Parathyroid adenoma (tissue), 2 donors: ENCODE measurements at regions not wholly inside any gene's neighbourhood (a gene's known extent, or its start where the extent isn't known, plus 50 kb on each side); places are given as distances from the start of the nearest gene placed in this dataset.

ENCODE experiments used
- H2AFZ ChIP-seq: fragments of 300-600 bp; sonication (generic); one replicate; pipeline ENCODE4 v1.7.0; 2017; ENCODE audit warnings: antibody characterized with exemption, mild to moderate bottlenecking
- H3K27ac ChIP-seq: fragments of 300-600 bp; sonication (generic); one replicate; pipeline ENCODE4 v1.7.0; 2017
- H3K27me3 ChIP-seq: fragments of 300-600 bp; sonication (generic); one replicate; pipeline ENCODE4 v1.7.0; 2017; ENCODE audit warnings: low read length; ENCODE audit not compliant: control insufficient read depth, insufficient read depth
- H3K36me3 ChIP-seq: fragments of 300-600 bp; sonication (generic); one replicate; pipeline ENCODE4 v1.7.0; 2017; ENCODE audit warnings: low read length; ENCODE audit not compliant: control insufficient read depth, insufficient read depth
- H3K4me1 ChIP-seq: fragments of 300-600 bp; sonication (generic); one replicate; pipeline ENCODE4 v1.7.0; 2017; ENCODE audit warnings: control low read depth
- H3K4me2 ChIP-seq: fragments of 300-600 bp; sonication (generic); one replicate; pipeline ENCODE4 v1.7.0; 2017; ENCODE audit warnings: low read length
- H3K4me3 ChIP-seq: fragments of 300-600 bp; sonication (generic); one replicate; pipeline ENCODE4 v1.7.0; 2017; ENCODE audit warnings: low read depth, low read length
- H3K79me2 ChIP-seq: fragments of 300-600 bp; sonication (generic); one replicate; pipeline ENCODE4 v1.7.0; 2017; ENCODE audit warnings: control low read depth
- H3K9ac ChIP-seq: fragments of 300-600 bp; sonication (generic); one replicate; pipeline ENCODE4 v1.7.0; 2017; ENCODE audit warnings: mild to moderate bottlenecking
- H3K9me3 ChIP-seq: fragments of 300-600 bp; sonication (generic); one replicate; pipeline ENCODE4 v1.7.0; 2017; ENCODE audit warnings: low read length; ENCODE audit not compliant: control insufficient read depth
- TF ChIP-seq, protein P1 (sequence below): fragments of 300-600 bp; sonication (generic); IDR thresholded peaks from one replicate; pipeline ENCODE4 v1.7.0; 2017; ENCODE audit warnings: antibody characterized with exemption, mild to moderate bottlenecking
- donor health status: primary hyperparathyroidism.

- TF ChIP-seq, protein P1, sequence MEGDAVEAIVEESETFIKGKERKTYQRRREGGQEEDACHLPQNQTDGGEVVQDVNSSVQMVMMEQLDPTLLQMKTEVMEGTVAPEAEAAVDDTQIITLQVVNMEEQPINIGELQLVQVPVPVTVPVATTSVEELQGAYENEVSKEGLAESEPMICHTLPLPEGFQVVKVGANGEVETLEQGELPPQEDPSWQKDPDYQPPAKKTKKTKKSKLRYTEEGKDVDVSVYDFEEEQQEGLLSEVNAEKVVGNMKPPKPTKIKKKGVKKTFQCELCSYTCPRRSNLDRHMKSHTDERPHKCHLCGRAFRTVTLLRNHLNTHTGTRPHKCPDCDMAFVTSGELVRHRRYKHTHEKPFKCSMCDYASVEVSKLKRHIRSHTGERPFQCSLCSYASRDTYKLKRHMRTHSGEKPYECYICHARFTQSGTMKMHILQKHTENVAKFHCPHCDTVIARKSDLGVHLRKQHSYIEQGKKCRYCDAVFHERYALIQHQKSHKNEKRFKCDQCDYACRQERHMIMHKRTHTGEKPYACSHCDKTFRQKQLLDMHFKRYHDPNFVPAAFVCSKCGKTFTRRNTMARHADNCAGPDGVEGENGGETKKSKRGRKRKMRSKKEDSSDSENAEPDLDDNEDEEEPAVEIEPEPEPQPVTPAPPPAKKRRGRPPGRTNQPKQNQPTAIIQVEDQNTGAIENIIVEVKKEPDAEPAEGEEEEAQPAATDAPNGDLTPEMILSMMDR: no peak
- Histone ChIP-seq H2AFZ (no peak overlapping the region), H3K9ac (no peak overlapping the region), H3K4me1 (no peaks in the 10 kb centered on the region), H3K4me3 (no peak overlapping the region), H3K9me3 (no peaks in the 10 kb centered on the region), H3K36me3 (no peaks in the 10 kb centered on the region), H3K27ac (no peak overlapping the region), H3K27me3 (no peaks in the 10 kb centered on the region), H3K4me2 (no peak overlapping the region), H3K79me2 (no peaks in the 10 kb centered on the region)
Measured at GRCh38 chr13:99642841-99643240, 141.6 kb downstream of the TM9SF2 start.

DNA sequence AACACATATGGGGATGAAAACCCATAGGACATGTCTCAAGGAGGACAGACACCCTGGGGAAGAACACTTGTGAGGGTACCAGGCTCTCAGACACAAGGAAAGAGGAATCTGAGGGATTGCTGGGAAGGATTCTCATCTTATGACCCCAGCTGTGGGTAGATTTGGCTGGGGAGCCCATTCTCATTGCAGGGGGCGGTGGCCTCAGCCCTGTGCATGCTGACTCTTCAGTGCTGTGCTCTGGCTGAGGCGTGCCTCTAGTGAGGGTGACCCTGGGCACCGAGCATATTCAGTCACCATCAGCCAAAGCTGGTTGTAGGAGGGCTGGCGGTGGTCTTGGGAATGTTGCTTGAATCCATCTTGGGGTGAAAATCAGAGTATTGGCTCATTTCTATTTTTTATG is 140.7 kb downstream of the TM9SF2 start:
- Histone ChIP-seq H3K9ac (no peak overlapping the region), H3K79me2 (no peaks in the 10 kb centered on the region), H3K4me2 (no peak overlapping the region), H3K9me3 (no peaks in the 10 kb centered on the region), H3K4me3 (no peak overlapping the region), H3K4me1 (no peaks in the 10 kb centered on the region), H3K27ac (no peak overlapping the region), H3K36me3 (no peaks in the 10 kb centered on the region), H3K27me3 (no peaks in the 10 kb centered on the region), H2AFZ (no peak overlapping the region)
- TF ChIP-seq, protein P1: no peak

- no peak overlapping the region for H3K4me2 ChIP-seq
- TF ChIP-seq, protein P1: no peak
Measured at GRCh38 chr13:99640260-99640659, 139.0 kb downstream of the TM9SF2 start.

GRCh38 chr13:99639126-99639525 is 137.9 kb downstream of the TM9SF2 start:
- Histone ChIP-seq H3K9me3 (no peaks in the 10 kb centered on the region), H3K36me3 (no peaks in the 10 kb centered on the region), H3K4me2 (no peak overlapping the region), H3K27me3 (no peaks in the 10 kb centered on the region), H3K9ac (no peak overlapping the region), H3K79me2 (no peaks in the 10 kb centered on the region), H2AFZ (no peak overlapping the region), H3K4me3 (no peak overlapping the region), H3K27ac (no peak overlapping the region), H3K4me1 (no peaks in the 10 kb centered on the region)
- TF ChIP-seq, protein P1: no peak

More at GRCh38 chr13:99640260-99640659, 139.0 kb downstream of the TM9SF2 start:
- Histone ChIP-seq H3K9ac (no peak overlapping the region), H3K79me2 (no peaks in the 10 kb centered on the region), H3K4me1 (no peaks in the 10 kb centered on the region), H3K9me3 (no peaks in the 10 kb centered on the region), H3K4me3 (no peak overlapping the region), H2AFZ (no peak overlapping the region), H3K36me3 (no peaks in the 10 kb centered on the region), H3K27ac (no peak overlapping the region), H3K27me3 (no peaks in the 10 kb centered on the region)

DNA sequence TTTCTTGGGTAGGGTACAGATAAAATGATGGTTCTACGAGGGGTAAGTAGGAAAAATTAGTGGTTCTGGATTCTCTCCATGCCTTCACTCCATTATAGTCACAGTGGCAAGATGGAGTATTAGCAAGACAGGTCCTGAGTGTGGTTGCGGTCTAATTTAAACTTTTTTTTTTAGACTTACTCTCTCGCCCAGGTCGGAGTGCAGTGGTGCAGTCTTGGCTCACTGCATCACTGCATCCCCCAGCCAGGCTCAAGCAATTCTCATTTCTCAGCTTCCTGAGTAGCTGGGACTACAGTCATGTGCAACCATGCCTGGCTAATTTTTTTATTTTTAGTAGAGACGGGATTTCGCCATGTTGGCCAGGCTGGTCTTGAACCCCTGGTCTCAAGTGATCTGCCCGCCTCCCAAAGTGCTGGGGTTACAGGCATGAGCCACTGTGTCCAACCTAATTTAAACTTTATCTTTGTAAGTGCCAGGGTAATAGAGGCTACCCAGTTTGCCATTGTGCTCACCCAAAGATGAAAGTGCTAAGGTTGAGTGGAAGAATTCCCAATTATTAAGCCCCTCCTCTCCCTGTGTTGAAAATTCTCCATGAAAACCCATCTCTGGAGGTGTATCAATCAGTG is 135.6 kb downstream of the TM9SF2 start:
- H3K79me2 ChIP-seq: no peaks in the 10 kb centered on the region
- H3K4me2 ChIP-seq: no peak overlapping the region
- H3K36me3 ChIP-seq: no peaks in the 10 kb centered on the region
- H3K27ac ChIP-seq: no peak overlapping the region
- TF ChIP-seq, protein P1: no peak
- no peak overlapping the region for H3K9ac ChIP-seq
- no peak overlapping the region for H2AFZ ChIP-seq
- H3K4me1 ChIP-seq: no peaks in the 10 kb centered on the region
- no peaks in the 10 kb centered on the region for H3K9me3 ChIP-seq
- H3K27me3 ChIP-seq: no peaks in the 10 kb centered on the region
- no peak overlapping the region for H3K4me3 ChIP-seq
